Transverse colon (tissue), 4 donors: ENCODE measurements at regions not wholly inside any gene's neighbourhood (a gene's known extent, or its start where the extent isn't known, plus 50 kb on each side); places are given as distances from the start of the nearest gene placed in this dataset.

Experiments
- DNase-seq: peaks from one replicate; pipeline ENCODE4 v3.0.0-alpha.2; 2019
- H3K27ac ChIP-seq, 4 donors: fragments of 200-600 bp; sonication (generic); 2 replicates each; pipeline ENCODE4 v1.5.1; 2016 to 2018; ENCODE audit warnings: inconsistent platforms in 4 of 4
- H3K27me3 ChIP-seq: fragments of 200-600 bp; sonication (generic); 2 replicates; pipeline ENCODE4 v1.5.1; 2017; ENCODE audit warnings: inconsistent platforms
- H3K36me3 ChIP-seq, 4 donors: fragments of 200-600 bp; sonication (generic); 2 replicates each; pipeline ENCODE4 v1.5.1; 2017 to 2019; ENCODE audit warnings: inconsistent platforms in 4 of 4
- H3K4me1 ChIP-seq, 4 donors: fragments of 200-600 bp; sonication (generic); 2 replicates each; pipeline ENCODE4 v1.5.1; 2017 to 2020; ENCODE audit warnings: inconsistent platforms in 4 of 4
- H3K4me3 ChIP-seq, 4 donors: fragments of 200-600 bp; sonication (generic); 1 replicate in 1 of 4; 2 replicates in 3 of 4; pipeline versions ENCODE4 v1.5.1 to v1.6.1; 2017 to 2019; ENCODE audit warnings: inconsistent platforms in 4 of 4
- H3K9me3 ChIP-seq, 2 donors: fragments of 200-600 bp; sonication (generic); 2 replicates each; pipeline ENCODE4 v1.5.1; 2017 to 2019; ENCODE audit warnings: inconsistent platforms in 2 of 2
- CTCF ChIP-seq, 5 experiments: fragments of 200-600 bp in 3 of 5; fragments of 450-650 bp in 2 of 5; sonication (generic) in 3 of 5; IDR thresholded peaks; 1 replicate in 2 of 5; 2 replicates in 3 of 5; pipeline ENCODE4 v1.5.1; 2016 to 2017; ENCODE audit warnings: antibody characterized with exemption in 5 of 5, inconsistent platforms in 3 of 5, mild to moderate bottlenecking in 2 of 5, moderate library complexity in 1 of 5
- EP300 ChIP-seq: sonication (generic); formaldehyde crosslinking; IDR thresholded peaks from one replicate; pipeline ENCODE4 v1.6.1; 2017; ENCODE audit warnings: antibody characterized with exemption, low read depth
- POLR2A ChIP-seq: fragments of 450-650 bp; IDR thresholded peaks from one replicate; pipeline ENCODE4 v1.6.1; 2016; ENCODE audit warnings: antibody characterized with exemption, mild to moderate bottlenecking, moderate library complexity
- POLR2AphosphoS5 ChIP-seq, 3 donors: sonication (generic); formaldehyde crosslinking; IDR thresholded peaks; one replicate each; pipeline ENCODE4 v1.6.1; 2016; ENCODE audit warnings: antibody characterized with exemption in 3 of 3
- WGBS, 2 donors: methylation state at CpG; one replicate each; pipeline ENCODE4 v1.1.5; 2018; ENCODE audit warnings: low coverage in 1 of 2; 5-methylcytosine and 5-hydroxymethylcytosine counted together
- in situ Hi-C, 4 donors: fragments of 200-750 bp; cut with MboI; loops; one replicate each; pipeline versions ENCODE4 v1.15.0 to v1.15.1; 2017; ENCODE audit warnings: low sequenced_read_pairs in 3 of 4, low pct_ligation_motif_present in 1 of 4, low pct_unique_long_range_greater_than_20kb in 1 of 4
- intact Hi-C: fragments of 100-400 bp; cut with DNase I; formaldehyde crosslinking; loops from one replicate; pipeline ENCODE4 v1.15.1; 2023; ENCODE audit warnings: low total_unique reads

- H3K9me3 ChIP-seq: no peaks in the 10 kb centered on the region
- intact Hi-C loops: no loop called here
- TF ChIP-seq EP300 (no peak), POLR2AphosphoS5 (IDR thresholded peaks at IDR 0.05) (no peak), CTCF (IDR thresholded peaks at IDR 0.05) (no peak), POLR2A (no peak)
Observed at GRCh38 chr15:36359286-36359685, 220.1 kb upstream of the CDIN1 start.

GRCh38 chr15:36361351-36361870 lies 218.0 kb upstream of the CDIN1 start:
- no peak for DNase-seq
- intact Hi-C loops: no loop called here
- no peak for TF ChIP-seq POLR2AphosphoS5 (IDR thresholded peaks at IDR 0.05)
- no peak for TF ChIP-seq POLR2A
- H3K4me3 ChIP-seq: no peak overlapping the region
- in situ Hi-C loops: no loop called here
- H3K4me1 ChIP-seq: peaks cover 0 to 16% (median 2%) of the 10 kb centered on the region in 4 donors
- no peaks in the 10 kb centered on the region for H3K27me3 ChIP-seq
- H3K27ac ChIP-seq: no peak overlapping the region
- H3K9me3 ChIP-seq: no peaks in the 10 kb centered on the region
- no peaks in the 10 kb centered on the region for H3K36me3 ChIP-seq
- 66 to 88% methylated on average over 5 of the region's 5 CpGs for WGBS, 2 donors

More at GRCh38 chr15:36359286-36359685, 220.1 kb upstream of the CDIN1 start:
- no peaks in the 10 kb centered on the region for H3K36me3 ChIP-seq
- no peak overlapping the region for H3K4me3 ChIP-seq
- H3K4me1 ChIP-seq: peaks cover 0 to 16% (median 2%) of the 10 kb centered on the region in 4 donors
- no peak overlapping the region for H3K27ac ChIP-seq
- no peak for DNase-seq
- in situ Hi-C loops: no loop called here
- 63% methylated on average over 4 of the region's 4 CpGs; no CpG with 5 or more reads in 1 of the 2 donors for WGBS, 2 donors
- no peaks in the 10 kb centered on the region for H3K27me3 ChIP-seq

- TF ChIP-seq CTCF (IDR thresholded peaks at IDR 0.05) (no peak), EP300 (no peak), POLR2A (no peak), POLR2AphosphoS5 (IDR thresholded peaks at IDR 0.05) (no peak)
Observed at GRCh38 chr15:36362509-36362915, 216.9 kb upstream of the CDIN1 start.

GRCh38 chr15:36363335-36363734 lies 216.1 kb upstream of the CDIN1 start:
- DNase-seq: no peak
- Histone ChIP-seq H3K36me3 (no peaks in the 10 kb centered on the region), H3K9me3 (no peaks in the 10 kb centered on the region), H3K27me3 (no peaks in the 10 kb centered on the region), H3K27ac (no peak overlapping the region), H3K4me1 (peaks cover 0 to 3% (median 0%) of the 10 kb centered on the region in 4 donors), H3K4me3 (no peak overlapping the region)
- in situ Hi-C loops (no loop called here), intact Hi-C loops (no loop called here)
- 45 to 60% methylated on average over 2 to 4 of the region's 4 CpGs for WGBS, 2 donors
- TF ChIP-seq EP300: no peak
- no peak for TF ChIP-seq CTCF (IDR thresholded peaks at IDR 0.05)
- no peak for TF ChIP-seq POLR2AphosphoS5 (IDR thresholded peaks at IDR 0.05)
- TF ChIP-seq POLR2A: no peak

More at GRCh38 chr15:36362509-36362915, 216.9 kb upstream of the CDIN1 start:
- Histone ChIP-seq H3K9me3 (no peaks in the 10 kb centered on the region), H3K4me3 (no peak overlapping the region), H3K36me3 (no peaks in the 10 kb centered on the region), H3K27me3 (no peaks in the 10 kb centered on the region), H3K27ac (no peak overlapping the region), H3K4me1 (peaks cover 0 to 11% (median 2%) of the 10 kb centered on the region in 4 donors)
- in situ Hi-C loops (no loop called here), intact Hi-C loops (no loop called here)
- no peak for DNase-seq
- 64 to 92% methylated on average over 7 of the region's 7 CpGs for WGBS, 2 donors

- DNase-seq: no peak
- TF ChIP-seq POLR2A: no peak
- no peak for TF ChIP-seq POLR2AphosphoS5 (IDR thresholded peaks at IDR 0.05)
- no peak for TF ChIP-seq EP300
- no peak for TF ChIP-seq CTCF (IDR thresholded peaks at IDR 0.05)
- intact Hi-C loops: no loop called here
- Histone ChIP-seq H3K27ac (no peak overlapping the region), H3K9me3 (no peaks in the 10 kb centered on the region), H3K4me3 (no peak overlapping the region), H3K36me3 (no peaks in the 10 kb centered on the region), H3K27me3 (no peaks in the 10 kb centered on the region), H3K4me1 (no peaks in the 10 kb centered on the region)
- 48 to 68% methylated on average over 3 of the region's 3 CpGs for WGBS, 2 donors
- in situ Hi-C loops: no loop called here
Observed at GRCh38 chr15:36364377-36364776, 215.0 kb upstream of the CDIN1 start.
